HG03135 (cell line): ENCODE measurements at regions not wholly inside any gene's neighbourhood (a gene's known extent, or its start where the extent isn't known, plus 50 kb on each side); places are given as distances from the start of the nearest gene placed in this dataset.
"Not testable (repeated sequence)": the region's sequence is repeated elsewhere in the genome, so short reads cannot be mapped to it uniquely, and the experiment has no call there.

ENCODE experiments used
- ATAC-seq: cut with Tn5 transposase; IDR thresholded peaks from one replicate; pipeline ENCODE4 v1.9.1; 2021; ENCODE audit warnings: mild to moderate bottlenecking, moderate library complexity; ENCODE audit not compliant: unreplicated experiment

DNA sequence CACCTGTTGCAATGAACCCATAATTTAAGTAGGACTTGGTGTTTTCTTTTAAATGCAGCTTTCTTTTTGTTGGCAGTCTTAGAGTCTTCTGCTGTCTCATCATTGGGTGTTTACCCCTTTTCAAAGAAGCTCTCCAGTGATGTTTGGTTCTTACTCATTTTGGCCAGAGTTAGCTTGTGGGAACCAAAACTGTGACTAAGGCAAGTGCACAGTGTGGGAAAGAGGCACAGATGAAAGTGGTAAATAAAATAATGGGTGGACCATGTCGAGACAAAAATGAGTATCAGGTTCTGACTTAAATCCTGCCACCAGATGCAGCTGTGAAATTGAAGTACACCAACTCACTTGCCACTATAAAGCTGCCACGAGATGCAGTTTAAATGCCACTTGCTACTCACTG, 615.4 kb upstream of the MIS18BP1 start:
- no peak for ATAC-seq

DNA sequence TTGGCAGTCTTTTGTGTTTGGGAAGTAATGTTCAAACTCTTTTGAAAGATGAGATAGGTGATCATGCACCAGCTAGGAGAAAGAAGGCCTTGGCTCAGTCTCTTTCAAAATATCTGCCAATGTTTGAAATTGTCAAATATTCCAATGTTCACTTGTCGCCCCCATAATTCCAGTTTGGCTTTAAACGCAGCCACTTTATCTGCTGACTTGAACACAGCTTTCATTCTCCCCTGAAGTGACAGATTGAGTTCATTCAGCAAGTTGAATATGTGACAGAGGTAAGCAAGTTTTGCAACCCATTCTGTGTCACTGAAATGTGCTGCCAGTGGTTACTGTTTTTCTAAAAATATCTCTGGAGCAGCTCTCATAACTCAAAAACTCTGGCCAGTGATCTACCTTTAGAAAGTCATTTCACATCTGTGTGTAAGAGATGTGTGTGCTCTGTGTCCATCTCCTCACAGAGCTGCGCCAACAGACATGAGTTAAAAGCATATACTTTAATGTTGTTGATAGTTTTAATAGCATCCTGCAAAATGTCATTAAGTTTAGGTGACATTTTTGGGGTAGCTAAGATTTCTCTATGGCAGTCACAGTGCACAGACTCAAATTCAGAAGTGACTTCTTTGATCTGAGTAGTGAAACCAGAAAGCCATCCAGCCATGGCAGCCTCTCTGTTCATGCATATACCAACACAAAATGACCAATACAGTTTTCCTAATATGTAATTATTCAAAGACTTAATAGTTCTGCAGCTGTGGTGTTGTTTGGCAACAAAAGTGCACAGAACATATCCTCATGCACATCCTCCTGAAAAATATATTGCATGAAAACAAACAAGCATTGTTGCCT, 614.3 kb upstream of the MIS18BP1 start:
- peak; percentile 64 for ATAC-seq

DNA sequence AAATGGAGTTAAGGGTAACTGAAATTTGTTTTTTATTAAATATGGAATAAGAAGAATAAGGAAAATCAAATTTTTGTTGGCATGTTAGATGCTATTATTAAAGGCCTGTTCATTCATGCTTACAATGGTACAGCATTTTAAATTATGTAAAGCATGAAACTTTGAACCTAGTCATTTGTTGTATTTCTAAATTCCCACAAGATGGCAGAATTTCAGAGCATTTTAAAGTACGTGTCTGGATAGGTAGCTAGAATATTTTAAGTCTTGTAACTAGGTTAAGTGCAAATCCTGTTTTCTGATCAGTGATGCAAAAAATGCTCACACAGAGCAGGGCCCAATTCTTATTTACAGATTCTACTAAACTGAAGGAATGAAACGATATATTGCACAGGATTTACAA, 585.6 kb upstream of the MIS18BP1 start:
- no peak for ATAC-seq

DNA sequence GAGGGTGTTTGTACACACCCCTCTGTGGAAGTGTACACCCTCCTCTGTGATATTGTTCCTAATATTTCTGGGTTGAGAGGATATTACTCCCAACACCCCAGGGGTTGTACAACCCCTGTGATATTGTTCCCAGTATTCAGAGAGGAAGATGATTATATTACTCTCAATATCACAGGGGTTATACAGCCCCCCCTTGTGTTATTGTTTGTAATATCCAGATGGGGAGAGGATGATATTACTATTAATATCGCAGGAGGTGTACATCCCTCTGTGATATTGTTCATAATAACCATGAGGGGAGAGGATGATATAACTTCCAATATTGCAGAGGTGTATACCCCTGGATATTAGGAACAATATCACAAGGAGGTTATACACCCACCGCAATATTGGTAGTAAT, 566.1 kb upstream of the MIS18BP1 start:
- no peak for ATAC-seq

DNA sequence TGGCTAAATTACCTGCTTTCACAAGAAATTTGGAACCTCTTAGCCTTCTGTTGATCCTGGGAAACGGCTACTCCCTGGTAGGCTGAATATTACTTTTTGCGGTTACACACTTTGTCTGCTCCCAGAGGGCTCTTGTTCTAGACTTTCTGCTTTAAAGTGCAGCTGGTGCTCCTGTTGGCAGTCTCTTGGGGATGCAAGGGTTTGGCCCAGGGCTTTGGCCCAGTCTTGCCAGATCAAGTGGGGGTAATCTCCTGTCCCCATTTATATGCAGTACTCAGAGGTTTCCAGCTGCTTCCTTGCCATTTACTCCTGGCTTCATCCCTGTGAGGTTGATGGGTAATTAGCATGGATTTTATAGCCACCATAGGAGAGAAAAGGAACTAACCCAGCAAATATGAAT, 558.2 kb upstream of the MIS18BP1 start:
- no peak for ATAC-seq

DNA sequence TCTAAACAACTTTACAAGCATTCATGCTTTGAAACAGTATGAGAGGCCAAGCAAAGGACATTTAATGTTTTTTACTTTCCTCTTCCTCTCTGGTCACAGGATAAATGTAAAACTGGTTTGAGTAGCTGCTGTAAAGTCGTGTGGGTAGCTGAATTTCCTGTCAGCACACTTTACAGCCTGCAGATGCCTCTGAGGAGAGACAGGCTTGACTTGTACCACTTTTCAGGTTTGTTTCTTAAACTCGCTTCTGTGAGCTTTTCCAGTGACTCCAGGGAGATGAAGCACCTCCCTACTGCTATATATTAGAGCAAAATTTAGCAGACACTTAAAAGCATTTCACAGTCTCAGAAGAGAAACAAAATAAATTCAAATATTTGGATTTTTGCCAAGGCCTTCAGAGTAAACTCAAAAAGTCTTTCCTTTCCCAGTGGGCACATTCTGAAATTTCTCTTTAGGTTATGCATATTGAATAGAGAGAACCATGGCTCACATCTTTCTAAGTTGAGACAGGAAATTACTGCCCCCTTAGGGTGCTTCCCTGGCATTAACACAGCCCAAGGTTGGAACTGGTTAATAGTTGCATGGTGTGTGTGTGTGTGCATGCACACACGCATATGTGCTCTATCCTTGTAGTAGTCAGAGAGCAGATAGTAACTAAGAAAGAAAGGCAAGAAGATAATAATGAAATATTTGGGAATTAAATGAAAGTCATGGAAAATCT, 557.3 kb upstream of the MIS18BP1 start:
- no peak for ATAC-seq

DNA sequence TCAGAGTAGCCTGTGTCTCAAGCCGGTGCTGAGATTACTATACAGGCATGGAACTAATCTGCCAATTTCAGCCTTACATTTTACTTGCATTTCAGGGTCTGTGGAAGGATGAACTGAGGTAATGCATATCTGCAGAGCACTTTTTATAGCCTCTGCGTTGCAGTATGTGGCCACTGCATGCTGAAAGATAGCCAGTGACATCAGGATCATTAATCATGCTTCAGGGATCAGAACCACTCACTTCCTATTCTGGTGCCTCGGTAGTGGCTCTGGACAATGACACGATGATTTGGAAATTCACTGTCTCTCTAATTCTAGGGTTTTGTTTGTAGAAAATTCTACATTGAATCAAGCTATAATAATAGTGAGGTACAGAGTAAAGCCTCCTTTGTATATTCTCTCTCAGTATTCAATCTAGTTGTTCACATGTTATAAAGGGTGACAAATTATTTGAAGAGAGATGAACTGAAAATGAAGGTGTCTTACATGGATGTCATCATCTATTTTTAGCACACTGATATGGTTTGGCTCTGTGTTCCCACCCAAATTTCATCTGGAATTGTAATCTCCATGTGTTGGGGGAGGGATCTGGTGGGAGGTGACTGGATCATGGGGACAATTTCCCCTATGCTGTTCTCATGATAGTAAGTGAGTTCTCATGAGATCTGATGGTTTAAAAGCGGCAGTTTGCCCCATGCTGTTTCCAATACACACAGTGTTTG, 554.3 kb upstream of the MIS18BP1 start:
- ATAC-seq, result no peak

DNA sequence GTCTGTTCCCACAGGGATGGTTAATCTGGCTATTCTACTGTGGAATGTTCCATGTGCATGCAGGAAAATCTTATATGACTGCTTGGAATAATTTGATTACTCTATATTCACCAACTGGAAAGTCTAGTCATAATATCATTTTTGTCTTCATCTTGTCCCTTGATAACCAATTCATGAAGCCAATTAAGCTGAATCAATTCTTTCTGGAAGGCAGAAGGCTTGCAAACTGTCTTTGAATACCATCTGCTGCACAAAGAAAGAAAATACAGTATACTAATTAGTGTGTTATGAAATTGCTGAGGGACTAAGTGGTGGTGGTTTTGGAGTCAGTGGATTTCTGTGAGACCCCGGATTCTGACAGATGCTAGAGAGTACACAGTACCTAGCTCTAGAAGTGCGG, 546.5 kb upstream of the MIS18BP1 start:
- no peak for ATAC-seq

DNA sequence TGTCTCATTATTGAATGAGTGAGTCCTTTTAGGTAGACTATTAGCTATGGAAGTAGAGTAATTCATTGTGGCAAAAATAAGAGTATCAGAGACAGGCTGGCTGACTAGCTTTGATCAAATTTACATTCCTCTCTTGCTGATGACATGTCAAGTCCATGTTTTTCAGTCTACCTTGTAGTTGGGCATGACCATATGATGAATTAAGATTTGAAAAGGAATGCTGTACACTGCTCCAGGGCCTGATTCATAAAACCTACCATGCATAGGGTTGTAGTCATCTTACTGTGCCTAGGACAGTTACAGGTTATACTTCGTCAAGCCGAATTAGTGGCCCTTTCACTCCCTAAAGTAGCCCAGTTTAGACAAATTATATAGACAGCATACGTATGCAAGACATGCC, 545.7 kb upstream of the MIS18BP1 start:
- no peak for ATAC-seq

DNA sequence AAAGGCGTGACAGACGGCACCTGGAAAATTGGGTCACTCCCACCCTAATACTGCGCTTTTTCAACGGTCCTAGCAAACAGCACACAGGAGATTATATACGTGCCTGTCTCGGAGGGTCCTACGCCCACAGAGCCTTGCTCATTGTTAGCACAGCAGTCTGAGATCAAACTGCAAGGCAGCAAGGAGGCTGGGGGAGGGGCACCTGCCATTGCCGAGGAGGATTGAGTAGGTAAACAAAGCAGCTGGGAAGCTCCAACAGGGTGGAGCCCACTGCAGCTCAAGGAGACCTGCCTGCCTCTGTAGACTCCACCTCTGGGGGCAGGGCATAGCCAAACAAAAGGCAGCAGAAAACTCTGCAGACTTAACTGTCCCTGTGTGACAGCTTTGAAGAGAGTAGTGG, 543.0 kb upstream of the MIS18BP1 start:
- ATAC-seq, result not testable (repeated sequence)

DNA sequence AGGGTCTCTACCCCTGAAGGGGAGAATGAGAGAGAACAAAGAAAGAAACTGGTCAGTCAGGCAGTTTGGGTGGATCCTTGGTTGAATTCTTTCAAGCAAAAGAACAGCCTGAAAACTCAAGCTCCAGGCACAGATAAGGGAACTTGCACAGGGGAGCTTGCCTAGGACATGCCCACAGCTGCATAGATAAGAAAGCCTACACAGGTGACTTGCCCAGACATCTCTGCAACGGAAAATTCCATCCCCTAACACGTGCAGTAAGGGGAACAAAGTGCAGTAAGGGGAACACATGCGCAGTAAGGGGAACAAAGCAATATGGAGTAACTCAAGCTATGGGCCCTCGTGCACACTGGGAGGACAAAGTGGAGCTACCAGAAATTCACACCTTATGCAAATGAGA, 540.1 kb upstream of the MIS18BP1 start:
- no peak for ATAC-seq

DNA sequence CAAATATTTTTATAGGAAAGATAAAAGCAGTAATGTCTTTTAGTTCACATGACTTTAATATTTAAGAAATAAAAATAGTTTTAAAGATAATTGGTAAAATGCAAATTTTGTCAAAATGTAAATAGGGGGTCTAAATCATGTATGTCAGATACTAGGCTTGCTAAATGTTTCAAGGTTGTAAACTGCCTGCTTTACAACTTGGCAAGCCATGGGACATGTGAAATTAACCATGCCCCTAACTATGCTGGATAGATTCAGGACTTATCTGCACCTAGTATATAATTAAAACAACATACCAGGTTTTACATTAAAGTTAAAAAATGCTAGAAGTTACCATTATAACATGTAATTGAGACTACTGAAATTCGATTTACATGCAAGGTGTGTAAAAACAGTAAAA, 537.3 kb upstream of the MIS18BP1 start:
- no peak for ATAC-seq

DNA sequence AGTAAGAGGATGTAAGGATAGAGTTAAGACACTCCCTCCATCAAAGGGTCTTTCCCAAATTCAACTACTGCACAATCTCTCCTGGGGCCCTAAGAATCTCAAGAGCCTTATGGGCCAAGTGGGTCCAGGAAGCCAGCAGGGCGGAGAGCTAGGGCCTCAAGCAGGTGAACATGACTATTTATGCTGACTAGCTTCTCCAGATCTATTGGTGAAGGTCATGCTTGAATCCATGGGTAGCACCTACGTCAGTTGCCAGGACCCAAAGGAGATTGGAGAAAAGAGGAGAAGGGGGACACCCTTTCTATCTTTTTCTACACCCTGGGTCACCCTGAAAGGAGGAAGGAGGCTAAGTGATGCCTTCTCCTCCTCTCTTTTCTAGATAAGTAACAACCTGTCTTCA, 534.2 kb upstream of the MIS18BP1 start:
- ATAC-seq, result no peak

DNA sequence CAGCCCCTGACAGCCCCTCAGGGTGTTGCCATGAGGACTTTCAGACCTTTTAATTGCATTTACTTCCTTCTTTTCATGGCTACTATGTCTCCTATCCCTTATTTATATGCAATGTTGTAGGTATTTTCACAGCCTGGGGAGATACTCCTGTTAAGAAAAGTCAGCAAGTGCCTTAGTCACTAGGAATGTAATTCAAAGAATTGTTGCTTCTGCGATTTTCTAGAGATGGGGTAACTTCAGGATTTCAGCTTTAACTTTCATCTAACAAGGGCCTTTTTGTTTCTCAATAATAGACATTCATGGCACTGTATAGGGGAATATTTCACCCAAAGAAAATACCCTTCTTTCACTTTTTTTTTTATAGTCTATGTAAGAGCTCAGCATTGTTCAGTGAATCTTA, 533.3 kb upstream of the MIS18BP1 start:
- no peak for ATAC-seq

DNA sequence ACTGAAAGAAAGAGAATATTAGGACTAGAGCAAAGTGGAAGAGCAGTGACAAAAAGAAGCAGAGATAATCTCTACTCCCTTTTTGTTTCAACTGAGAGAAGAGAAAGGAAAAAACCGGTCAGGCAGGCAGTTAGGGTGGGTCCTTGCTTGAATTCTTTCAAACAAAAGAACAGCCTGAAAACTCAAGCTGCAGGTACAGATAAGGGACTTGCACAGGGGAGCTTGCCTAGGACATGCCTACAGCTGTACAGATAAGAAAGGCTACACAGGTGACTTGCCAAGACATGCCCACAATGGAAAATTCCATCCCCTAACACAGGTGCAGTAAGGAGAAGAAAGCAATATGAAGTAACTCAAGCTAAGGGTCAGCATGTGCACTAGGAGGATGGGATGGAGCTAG, 532.2 kb upstream of the MIS18BP1 start:
- no peak for ATAC-seq

DNA sequence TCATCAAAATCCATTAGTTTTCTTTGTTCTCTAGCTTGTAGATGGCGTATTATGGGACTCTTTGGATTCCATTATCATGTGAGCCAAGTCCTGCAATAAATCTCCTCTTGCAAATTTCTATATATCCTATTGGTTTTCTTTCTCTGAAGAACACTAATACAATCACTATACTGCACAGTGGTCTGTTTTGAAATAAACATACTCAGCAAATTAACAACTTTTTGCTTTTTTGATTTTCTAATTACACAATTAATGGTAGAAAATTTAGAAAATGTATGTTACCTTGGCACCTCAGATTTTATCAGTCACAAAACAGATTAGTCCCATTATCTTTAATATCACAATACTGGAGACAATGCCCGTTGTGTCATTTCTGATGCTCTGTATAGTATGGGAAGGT, 513.2 kb upstream of the MIS18BP1 start:
- no peak for ATAC-seq

DNA sequence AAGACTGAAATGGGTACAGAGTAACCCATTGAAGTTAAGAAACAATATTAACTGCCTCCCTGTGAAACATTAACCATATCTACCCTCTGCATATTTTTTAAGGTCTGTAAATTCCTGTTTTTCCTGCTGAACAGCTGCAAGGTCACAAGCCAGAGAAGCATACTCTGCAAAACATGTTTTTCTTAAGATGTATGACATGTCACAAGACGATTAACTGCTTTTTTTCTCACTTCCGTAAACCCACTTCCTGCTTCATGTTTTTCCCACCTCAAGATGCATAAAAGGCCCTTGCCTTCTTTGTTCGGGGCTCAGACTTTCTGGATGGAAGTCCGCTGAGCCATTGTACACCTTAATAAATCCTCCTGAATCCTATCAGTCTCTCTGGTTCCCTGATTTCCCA, 504.7 kb upstream of the MIS18BP1 start:
- ATAC-seq, result no peak

DNA sequence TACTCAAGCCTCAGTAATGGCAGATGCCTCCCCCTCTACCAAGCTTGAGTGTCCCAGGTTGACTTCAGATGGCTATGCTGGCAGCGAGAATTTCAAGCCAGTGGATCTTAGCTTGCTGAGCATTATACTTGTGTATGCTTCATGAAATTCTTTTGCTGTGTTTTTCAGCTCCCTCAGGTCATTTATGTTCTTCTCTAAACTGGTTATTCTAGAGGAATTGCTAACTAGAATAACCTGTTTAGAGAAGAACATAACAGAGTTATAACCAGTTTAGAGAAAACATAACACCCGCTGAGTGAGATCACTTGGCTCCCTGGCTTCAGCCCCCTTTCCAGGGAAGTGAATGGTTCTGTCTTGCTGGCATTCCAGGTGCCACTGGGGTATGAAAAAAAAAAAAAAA, 503.4 kb upstream of the MIS18BP1 start:
- ATAC-seq, result not testable (repeated sequence)

DNA sequence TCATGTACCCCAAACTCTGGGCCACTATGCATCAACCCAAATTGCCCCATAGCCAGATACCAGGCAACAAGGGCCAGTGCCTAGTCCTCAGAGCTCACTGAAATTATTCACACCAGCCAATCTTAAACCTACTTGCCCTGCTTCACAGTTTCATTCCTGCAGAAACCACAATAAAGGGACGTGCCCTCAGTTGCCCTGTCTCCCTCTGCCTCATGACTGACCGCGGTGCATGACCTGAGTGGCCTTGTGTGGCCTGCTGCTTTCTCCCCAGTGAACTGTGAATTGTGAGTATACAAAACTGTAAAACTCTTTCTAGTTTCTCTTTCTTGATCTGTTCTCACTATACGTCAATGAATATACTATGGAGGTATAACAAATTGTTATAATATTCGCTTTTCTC, 490.9 kb upstream of the MIS18BP1 start:
- no peak for ATAC-seq

DNA sequence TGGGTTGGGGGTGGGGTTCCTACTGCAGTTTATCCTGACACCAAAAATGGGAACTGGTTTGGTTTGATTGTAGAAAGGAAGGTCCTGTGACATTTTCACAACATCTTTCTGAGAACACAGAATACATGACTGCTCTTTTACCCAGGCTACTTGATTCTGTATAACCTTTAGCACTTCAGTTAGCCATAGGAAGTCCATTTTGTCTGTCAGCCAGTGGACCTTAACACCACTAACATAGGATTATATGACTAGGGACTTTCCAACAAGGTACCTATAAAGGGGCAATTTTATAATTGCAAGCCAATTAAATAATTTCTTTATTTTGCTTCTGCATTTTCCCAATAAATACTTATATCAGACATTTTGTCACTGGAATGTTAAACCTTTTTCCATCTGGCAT, 489.2 kb upstream of the MIS18BP1 start:
- no peak for ATAC-seq

DNA sequence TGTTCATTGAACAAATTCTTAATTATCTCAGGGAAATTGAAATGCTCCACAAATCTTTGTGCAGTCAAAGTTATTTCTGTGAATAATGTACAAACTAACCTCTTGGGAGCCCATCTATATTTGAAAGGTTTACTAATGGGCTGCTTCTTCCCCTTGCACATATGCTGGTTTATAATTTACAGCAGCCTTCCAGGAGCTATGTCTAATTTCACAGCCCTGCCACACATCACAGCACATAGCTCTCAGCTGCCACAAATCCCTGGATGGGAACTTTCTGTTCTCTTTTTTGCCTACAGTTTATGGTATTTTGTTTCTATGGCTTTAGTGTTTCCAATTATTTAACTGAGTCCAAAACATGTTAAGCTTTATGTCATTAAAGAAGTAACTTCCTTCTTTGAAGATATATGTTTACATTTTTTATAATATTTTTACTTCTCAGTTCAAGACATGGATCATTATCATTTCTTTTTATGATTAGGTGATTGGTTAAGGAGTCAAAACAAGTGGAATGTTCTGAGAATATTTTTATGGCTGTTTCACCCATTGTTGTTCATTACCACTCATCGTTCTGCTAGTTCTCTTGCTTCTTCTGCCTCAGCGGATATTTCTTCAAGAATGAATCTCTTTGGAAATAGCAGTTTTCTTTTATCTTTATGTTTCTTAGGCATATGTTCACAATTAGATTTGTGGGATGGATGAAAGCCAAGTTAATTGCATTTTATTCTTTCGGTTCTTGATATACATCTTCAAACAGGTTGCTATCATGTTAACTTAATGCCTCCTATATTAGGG, 475.6 kb upstream of the MIS18BP1 start:
- no peak for ATAC-seq
